HG03025 (cell line): ENCODE measurements at regions not wholly inside any gene's neighbourhood (a gene's known extent, or its start where the extent isn't known, plus 50 kb on each side); places are given as distances from the start of the nearest gene placed in this dataset.
"Not testable (repeated sequence)": the region's sequence is repeated elsewhere in the genome, so short reads cannot be mapped to it uniquely, and the experiment has no call there.

Source experiments
- ATAC-seq: cut with Tn5 transposase; IDR thresholded peaks from one replicate; pipeline ENCODE4 v1.9.1; 2021; ENCODE audit warnings: mild to moderate bottlenecking, moderate library complexity; ENCODE audit not compliant: unreplicated experiment, low FRiP score

DNA sequence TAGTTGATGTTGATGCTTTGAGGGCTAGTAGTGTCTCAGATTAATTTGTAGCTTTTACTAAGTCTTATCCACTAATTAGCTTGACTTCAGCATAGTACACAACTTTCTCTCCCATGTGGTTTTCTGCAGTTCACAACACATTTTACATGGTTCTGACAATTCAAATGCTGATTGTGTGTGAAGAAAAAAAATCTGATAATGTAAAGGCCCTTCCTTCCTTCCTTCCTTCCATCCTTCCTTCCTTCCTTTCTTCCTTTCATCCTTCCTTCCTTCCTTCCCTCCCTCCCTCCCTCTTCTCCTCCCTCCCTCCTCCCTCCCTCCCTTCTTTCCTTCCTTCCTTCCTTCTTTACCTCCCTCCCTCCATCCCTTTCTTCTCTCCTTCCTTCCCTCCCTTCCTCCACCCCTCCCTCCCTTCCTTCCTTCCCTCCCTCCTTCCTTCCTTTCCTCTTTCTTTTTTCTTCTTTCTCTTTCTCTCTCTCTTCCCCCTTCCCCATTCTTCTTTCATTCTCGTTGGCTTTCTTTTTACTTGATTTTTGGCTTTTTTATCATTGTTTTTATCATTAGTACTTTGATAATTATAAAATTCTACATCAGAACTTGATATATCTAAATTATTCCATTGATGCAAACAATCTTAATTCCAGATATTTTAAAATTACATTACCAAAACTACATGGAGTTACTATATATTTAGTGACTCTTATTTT, 1415.6 kb downstream of the LRFN5 start:
- no peak for ATAC-seq

DNA sequence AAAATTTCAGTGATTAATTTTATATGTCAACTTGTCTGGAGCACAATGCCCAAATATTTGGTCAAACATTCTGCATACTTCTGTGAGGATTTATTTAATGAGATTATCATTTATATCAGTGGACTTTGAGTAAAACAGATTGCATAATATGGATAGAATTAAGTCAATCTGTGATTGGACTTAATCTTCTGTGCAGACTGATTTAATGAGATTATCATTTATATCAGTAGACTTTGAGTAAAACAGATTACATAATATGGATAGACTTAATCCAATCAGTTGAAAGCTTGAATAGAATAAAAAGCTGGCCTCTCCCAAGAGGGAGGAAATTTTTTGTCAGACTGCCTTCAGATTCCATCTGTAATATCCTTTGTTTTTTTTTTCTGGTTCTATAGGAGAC, 1413.2 kb downstream of the LRFN5 start:
- ATAC-seq, result no peak

DNA sequence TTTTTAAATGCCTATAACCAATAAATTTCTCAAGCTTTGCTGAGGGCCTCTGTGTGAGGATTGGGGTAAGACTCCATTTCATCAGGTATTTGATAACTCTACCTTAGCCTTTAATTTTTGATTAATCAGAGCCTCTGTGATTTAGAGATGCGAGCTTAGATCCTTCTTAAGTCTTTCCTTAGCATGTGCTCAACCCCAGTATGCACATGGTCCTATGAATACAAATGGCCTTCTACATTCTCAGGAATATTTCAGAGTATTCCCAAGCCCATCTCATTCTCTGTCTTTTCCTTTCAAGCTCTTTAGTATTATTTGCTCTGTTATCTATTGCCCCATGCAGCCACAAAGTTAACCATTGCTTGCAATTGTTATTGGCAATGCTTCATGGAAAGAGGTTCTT, 1407.7 kb downstream of the LRFN5 start:
- ATAC-seq, result no peak

DNA sequence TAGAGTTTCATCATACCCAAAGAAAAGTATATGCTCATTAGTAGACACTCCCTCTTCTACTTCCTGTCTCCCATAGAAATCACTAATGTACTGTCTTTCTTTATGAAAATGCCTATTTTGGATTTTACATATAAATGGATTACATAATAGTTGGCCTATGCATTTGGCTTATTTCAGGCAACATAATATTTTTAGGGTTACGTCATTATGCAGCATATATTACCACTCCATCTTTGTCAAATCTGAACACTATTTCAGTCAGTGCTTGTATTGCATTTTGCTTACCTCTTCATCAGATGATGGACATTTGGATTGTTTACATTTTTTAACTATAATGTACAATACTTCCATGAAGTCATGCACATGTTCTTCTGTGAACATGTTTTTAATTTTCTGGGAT, 1406.1 kb downstream of the LRFN5 start:
- ATAC-seq, result no peak

DNA sequence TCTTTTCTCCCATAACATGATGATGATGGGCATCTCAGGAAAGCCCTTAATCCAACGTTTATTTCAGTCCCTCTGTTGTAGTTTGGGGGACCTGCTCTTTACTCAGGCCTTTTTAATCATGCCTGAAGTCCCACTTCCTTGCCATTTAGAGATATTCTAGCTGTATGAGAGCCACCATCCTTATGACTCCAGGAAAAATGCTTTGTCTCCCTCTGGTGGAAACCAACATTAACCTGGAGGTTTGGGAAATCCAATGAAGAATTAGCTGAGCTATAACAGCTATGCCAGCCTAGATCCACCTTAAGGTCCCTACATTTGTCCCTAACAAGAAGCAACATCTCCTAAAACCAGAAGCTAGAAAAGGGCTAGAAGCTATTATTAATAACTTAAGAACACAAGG, 1399.1 kb downstream of the LRFN5 start:
- ATAC-seq, result no peak

DNA sequence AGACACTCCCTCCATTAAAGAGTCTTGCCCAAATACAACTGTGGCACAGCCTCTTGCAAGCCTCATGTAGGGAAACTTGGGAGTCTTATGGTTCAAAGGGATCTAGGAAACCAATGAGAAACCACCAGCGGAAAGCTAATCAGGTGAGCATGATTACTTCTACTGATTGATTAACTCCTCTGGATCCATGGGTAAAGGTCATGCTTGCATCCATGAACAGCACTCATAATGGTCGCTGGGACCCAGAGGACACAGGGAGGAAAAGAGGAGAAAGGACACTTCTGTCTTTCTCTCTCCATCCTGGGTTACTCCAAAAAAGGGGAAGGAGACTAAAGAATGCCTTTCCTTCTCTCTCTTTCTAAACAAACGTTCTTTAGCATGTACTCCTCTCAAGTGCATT, 1397.2 kb downstream of the LRFN5 start:
- ATAC-seq, result no peak

DNA sequence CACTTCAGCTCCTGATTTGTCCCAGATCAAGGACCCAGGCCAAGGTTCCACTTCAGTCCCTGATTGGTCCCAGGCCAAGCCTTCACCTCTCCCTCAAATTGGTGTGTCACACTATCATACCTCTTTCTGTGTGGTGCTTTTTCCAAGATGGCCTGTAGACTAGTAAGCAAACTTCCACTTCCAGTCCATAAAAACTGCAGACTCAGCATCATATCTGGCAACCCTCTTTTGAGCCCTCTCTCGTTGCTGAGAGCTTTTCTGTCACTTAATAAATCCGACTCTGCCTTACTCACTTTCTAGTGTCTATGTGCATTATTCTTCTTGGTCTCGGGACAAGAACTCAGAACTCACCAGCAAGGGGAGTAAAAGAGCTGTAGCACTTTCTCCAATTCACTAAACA, 1395.1 kb downstream of the LRFN5 start:
- ATAC-seq, result no peak

DNA sequence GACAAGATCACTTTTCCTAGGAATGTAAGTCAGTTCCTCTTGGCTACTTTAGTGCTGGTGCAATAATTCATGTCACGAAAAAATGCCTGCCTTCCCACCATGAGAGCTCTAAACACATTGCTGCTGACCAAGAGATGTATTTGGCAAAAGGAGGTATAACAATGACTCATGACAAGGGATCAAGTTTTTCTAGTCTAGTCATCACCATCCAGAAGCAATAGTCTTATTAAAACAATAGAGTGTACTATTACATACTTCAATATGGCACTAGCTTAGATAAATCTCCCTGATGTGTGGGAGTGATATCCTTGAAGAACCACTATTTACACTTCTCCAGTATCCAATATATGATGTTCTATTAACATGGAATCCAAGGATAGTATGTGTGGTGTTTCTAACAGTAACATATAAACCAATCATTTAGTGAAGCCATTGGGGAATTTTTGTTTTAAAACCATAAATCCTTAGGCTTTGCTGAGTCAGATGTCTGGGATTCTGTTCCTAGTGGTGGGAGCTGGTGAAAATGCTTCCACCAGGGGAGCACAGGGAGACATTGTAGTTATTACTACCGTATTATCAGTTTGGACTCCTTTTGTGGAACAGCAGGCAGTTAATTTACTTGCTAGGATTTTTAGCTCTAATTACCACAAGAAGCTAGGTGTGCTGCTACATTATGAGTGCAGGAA, 1387.5 kb downstream of the LRFN5 start:
- no peak for ATAC-seq

DNA sequence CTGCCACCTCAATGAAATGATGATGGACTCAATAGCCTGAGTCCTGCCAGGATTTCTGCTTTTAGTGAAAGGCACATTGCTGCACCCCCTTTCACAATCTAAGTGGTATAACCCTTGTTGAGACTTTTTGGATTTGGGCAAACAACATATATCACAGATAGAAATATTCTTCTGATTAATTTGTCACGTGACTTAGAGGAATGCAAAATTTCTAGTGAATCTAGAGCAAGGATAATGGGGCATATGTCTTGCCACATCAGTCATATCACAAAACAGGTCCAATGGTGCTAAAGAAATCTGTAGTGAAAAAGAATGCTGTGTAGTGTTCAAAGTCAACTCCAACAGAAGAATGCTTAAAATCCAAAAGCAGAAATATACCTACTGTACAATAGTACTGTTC, 1386.3 kb downstream of the LRFN5 start:
- ATAC-seq, result no peak

DNA sequence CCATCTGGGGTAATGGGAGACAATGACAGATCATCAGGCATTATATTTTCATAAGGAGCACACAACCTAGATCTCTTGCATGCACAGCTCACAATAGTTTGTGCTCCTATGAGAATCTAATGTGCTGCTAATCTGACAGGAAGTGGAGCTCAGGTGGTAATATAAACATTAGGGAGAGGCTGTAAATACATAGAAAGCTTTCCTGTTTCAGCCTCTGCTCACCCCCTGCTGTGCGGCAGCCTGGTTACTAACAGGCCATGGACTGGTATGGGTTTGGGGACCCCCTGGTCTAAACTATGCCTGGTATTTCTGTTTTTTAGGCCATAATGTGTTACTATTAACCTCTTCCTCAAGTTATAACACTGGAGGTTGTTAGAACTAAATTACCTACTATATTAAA, 1373.7 kb downstream of the LRFN5 start:
- no peak for ATAC-seq

DNA sequence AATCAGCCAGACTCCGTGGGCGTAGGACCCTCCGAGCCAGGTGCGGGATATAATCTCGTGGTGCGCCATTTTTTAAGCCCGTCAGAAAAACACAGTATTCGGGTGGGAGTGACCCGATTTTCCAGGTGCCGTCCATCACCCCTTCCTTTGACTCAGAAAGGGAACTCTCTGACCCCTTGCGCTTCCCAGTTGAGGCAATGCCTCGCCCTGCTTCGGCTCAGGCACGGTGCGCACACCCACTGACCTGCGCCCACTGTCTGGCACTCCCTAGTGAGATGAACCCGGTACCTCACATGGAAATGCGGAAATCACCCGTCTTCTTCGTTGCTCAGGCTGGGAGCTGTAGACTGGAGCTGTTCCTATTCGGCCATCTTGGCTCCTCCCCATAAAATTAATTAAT, 1366.5 kb downstream of the LRFN5 start:
- ATAC-seq, result not testable (repeated sequence)

DNA sequence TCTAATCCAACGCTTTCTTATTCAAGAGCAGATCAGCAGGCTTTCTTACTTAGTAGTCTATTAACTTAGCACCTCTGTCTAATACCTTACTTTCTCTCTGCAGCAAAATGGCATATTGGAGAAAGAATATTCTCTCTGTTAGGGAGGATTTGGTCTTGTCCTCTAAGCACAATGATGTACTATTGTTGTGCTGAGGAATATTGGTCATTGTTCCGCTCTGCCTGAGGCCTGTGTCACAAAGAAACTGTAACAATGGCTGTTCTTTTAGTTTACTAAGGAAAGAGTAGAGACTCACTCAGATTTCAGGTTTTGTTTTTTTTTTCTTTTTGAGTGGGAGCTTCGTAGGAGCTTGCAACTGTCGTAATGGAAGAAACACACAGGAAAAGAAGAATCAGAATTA, 1358.8 kb downstream of the LRFN5 start:
- no peak for ATAC-seq

DNA sequence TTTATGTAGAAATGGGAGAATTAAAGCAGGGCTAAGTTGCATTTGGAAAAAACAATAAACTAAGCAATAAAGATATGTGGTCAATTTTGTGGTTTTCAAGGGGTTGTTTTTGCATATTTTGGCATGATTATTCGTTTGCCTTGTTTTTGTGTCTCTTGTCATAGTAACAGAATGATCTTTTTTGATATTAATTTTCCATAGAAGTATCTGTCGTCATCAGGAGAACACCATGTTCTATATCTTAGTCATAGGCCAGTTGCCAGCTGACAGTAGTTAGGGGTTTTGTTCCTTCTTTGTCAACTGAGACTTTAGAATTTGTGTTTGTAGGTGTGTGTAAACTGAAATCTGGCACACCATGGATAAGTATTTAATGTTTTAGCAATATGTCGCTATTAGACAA, 1354.8 kb downstream of the LRFN5 start:
- ATAC-seq, result no peak

DNA sequence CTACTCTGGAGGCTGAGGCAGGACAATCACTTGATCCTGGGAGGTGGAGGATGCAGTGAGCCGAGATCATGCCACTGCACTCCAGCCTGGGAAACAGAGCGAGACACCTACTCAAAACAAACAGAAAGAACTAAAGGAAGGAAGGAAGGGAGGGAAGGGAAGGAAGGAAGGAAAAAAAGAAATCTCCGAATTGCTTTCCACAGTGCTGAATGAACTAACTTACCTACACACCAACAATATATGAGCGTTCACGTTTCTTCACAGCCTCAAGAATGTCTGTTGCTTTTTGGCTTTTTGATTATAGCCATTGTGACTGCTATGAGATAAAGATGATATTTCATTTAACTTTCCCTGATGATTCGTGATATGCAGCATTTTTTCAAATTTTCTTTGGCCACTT, 1343.7 kb downstream of the LRFN5 start:
- ATAC-seq, result no peak

DNA sequence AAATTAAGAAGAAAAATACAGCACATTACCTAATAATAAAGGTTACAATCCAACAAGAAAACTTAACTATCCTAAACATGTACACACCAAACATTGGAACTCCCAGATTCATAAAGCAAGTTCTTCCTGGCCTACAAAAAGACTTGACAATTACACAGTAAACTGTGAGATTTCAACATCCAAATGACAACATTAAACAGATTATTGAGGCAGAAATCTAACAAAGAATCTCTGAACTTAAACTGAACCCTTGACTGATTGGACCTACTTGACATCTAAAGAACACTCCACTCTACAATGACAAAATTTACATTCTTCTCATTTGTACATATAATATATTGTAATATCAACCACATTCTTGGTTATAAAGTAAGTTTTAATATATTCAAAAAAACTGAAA, 1341.3 kb downstream of the LRFN5 start:
- ATAC-seq, result no peak

DNA sequence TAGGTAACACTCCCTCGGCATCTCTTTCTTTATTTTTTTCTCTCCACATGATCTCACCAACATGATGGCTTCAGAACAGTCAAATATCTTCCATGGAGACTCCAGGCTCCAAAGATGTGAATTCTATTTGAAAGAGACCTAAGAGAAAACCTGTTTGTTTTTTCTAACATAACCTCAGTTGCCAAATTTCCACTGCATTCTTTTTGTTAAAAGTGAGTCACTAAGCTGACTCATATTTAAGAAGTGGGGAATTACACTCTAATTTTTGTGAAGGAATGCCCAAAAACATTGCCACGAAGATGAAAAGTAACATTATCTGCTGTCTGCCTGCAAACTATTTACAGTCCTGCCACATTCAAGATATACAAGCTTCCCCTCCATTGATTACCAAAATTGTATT, 1337.6 kb downstream of the LRFN5 start:
- no peak for ATAC-seq

DNA sequence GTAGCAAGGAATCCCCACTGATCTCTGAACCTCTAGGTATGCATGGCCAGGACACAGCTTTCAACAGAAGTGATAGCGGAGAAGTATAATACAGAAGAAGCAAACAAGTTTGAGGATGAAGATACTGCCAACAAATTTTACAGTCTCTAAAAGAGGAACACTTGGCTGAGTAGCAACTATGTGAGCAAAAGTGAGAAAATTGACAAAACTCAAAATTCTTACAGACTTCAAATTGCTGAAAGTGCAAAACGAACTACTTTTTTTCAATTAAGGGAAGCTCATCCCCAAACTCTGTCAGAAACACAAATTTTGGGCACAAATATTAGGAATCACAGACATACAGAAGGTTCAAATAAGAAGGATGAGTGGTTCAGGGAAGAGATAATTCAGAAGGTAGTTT, 1324.6 kb downstream of the LRFN5 start:
- no peak for ATAC-seq

DNA sequence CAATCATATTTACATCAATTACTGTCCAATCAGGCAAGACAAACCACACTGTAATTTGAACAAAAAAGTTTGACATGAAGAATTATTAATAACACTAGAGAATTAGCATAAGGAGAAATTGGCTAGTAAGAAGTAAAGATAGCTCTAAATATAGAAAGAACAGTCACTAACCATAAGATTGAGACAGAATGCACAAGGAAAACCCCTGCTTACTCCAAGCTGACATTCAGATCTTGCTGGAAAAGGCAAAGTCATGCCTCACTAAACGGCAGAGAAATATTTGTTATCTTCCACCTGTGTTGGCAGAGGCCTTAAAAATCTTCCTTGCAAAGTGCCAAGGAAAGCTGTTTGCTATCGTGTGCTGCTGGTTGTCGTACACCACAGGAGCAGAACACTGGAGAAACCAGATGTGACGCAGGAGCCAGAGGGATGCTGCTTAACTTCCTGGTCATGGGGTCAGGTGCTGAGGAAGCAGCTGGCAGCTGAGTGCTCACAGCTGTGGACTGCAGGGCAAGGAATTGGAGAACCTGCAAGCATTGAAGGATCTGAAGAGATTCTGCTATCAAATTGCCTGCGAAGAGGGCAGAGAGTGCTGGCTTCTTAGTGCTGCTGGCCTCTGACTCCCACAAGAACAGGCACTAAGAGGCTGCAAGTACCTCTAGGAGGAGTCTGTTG, 1323.3 kb downstream of the LRFN5 start:
- no peak for ATAC-seq

DNA sequence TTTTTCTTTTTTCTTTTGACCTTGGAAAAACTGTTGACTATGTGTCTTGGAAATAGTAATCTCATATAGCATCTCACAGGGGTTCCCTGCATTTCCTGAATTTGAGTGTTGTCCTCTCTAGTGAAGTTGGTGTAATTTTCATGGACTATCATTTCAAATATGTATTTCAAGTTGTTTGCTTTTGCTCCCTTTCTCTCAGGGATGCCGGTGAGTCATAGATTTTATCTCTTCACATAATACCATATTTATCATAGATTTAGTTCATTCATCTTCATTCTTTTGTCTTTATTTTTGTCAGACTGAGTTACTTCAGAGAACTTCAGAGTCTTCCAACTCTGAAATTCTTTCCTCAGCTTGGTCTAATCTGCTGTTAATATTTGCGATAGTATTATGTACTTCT, 1320.6 kb downstream of the LRFN5 start:
- ATAC-seq, result no peak

DNA sequence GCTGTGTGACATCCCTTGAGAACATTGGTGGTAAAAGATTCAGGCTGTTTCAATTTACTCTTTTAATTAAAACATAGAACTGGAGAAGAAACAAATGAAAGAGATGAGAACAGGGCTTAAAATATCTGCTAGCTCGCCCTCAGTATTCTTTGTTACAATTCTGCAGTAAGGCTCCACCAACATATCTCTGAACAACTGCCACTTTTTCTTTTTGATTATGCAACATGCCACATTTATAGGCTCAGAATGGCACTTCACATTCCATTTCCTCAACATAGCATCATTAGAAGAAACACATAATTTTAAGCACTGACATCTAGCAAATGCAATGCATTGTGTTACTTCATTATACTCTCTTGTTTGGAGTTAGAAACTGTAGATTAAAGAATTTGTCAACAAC, 1315.2 kb downstream of the LRFN5 start:
- ATAC-seq, result no peak

DNA sequence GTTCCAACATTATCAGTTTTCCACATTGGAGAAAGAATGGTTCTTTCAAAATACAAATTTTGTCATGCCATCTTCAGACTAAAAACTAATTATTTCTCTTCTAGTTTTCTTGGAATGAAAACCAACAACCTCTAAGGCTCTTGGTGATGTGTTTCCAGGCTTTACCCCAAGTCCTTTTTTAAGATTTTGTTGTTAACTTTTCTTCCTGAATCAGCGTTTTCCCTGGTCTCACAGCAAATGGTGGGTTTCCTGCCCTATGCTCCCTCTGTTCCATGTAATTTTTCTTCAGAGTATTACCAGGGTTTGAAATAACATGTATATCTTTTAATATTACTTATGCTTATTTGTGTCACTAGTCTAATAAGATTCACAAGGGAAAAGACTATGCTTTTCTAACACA, 1311.9 kb downstream of the LRFN5 start:
- ATAC-seq, result no peak

DNA sequence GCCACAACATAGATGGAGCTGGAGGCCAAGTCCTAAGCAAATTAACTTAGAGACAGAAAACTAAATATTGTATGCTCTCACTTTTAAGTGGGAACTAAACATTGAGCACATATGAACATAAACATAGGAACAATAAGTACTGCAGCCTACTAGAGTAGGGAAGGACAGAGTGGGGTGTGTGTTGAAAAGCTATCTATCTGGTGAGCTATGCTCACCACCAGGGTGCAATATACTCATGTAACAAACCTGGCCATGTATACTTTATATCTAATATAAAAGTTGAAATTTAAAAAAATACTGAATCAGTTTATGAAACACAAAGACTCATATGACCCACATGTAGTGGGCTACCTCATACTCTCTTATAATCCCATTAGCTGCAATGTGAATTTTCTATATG, 1305.0 kb downstream of the LRFN5 start:
- no peak for ATAC-seq
